GM18909 (cell line): ENCODE measurements at regions not wholly inside any gene's neighbourhood (a gene's known extent, or its start where the extent isn't known, plus 50 kb on each side); places are given as distances from the start of the nearest gene placed in this dataset.
A peak's percentile ranks its signal among the peaks of the same experiment; 100 is the strongest.

ENCODE experiments used
- ATAC-seq: cut with Tn5 transposase; IDR thresholded peaks from one replicate; pipeline ENCODE4 v1.9.1; 2021; ENCODE audit warnings: mild to moderate bottlenecking; ENCODE audit not compliant: unreplicated experiment, poor library complexity

GRCh38 chr5:40416098-40416497 is 263.6 kb upstream of the PTGER4 start:
- no peak for ATAC-seq

- ATAC-seq, result no peak
Measured at GRCh38 chr5:40414922-40415321, 264.8 kb upstream of the PTGER4 start.

GRCh38 chr5:40413743-40414142 is 266.0 kb upstream of the PTGER4 start:
- ATAC-seq, result no peak

GRCh38 chr5:40412771-40413170 is 266.9 kb upstream of the PTGER4 start:
- ATAC-seq, result no peak

- no peak for ATAC-seq
Measured at GRCh38 chr5:40410964-40411635, 268.6 kb upstream of the PTGER4 start.

GRCh38 chr5:40410231-40410861 is 269.4 kb upstream of the PTGER4 start:
- no peak for ATAC-seq

- ATAC-seq, result no peak
Measured at GRCh38 chr5:40409601-40410000, 270.1 kb upstream of the PTGER4 start.

GRCh38 chr5:40406741-40407211 is 272.9 kb upstream of the PTGER4 start:
- peak; percentile 28 for ATAC-seq

GRCh38 chr5:40405996-40406740 is 273.5 kb upstream of the PTGER4 start:
- ATAC-seq, result no peak

GRCh38 chr5:40405230-40405629 is 274.5 kb upstream of the PTGER4 start:
- ATAC-seq, result no peak

- peak; percentile 69 for ATAC-seq
Measured at GRCh38 chr5:40404613-40405012, 275.1 kb upstream of the PTGER4 start.

GRCh38 chr5:40402007-40402364 is 277.7 kb upstream of the PTGER4 start:
- no peak for ATAC-seq

GRCh38 chr5:40401284-40402006 is 278.3 kb upstream of the PTGER4 start:
- ATAC-seq, result peak; percentile 72

GRCh38 chr5:40400245-40400644 is 279.5 kb upstream of the PTGER4 start:
- no peak for ATAC-seq

GRCh38 chr5:40399349-40399748 is 280.4 kb upstream of the PTGER4 start:
- no peak for ATAC-seq

GRCh38 chr5:40397976-40398375 is 281.7 kb upstream of the PTGER4 start:
- ATAC-seq, result no peak

GRCh38 chr5:40397091-40397490 is 282.6 kb upstream of the PTGER4 start:
- ATAC-seq, result no peak

GRCh38 chr5:40396317-40396716 is 283.4 kb upstream of the PTGER4 start:
- no peak for ATAC-seq

- ATAC-seq, result no peak
Measured at GRCh38 chr5:40395251-40395650, 284.5 kb upstream of the PTGER4 start.

- ATAC-seq, result no peak
Measured at GRCh38 chr5:40394698-40395097, 285.0 kb upstream of the PTGER4 start.

- no peak for ATAC-seq
Measured at GRCh38 chr5:40391642-40392041, 288.1 kb upstream of the PTGER4 start.
